ENCODE measurements at regions not wholly inside any gene's neighbourhood (a gene's known extent, or its start where the extent isn't known, plus 50 kb on each side); places are given as distances from the start of the nearest gene placed in this dataset.

GRCh38 chr3:94299716-94300115, 236.9 kb downstream of the NSUN3 start:
- no peaks in the 10 kb centered on the region for H3K27me3 ChIP-seq (ENCODE audit: low read length)
- no peaks in the 10 kb centered on the region for H3K9me3 ChIP-seq (ENCODE audit: low read length)
- no peak overlapping the region for H3K4me2 ChIP-seq (ENCODE audit: low read length)
- no peak overlapping the region for H3K9ac ChIP-seq (ENCODE audit: low read length)
- no peaks in the 10 kb centered on the region for H3K9me2 ChIP-seq (replicated peaks; ENCODE audit: low read length)
- DNase-seq (no peak), ATAC-seq (no peak)
- H3F3A ChIP-seq (ENCODE audit: low read length, unreplicated experiment) = no peaks in the 10 kb centered on the region
- no peaks in the 10 kb centered on the region for H3K4me1 ChIP-seq (ENCODE audit: insufficient read depth, low read length)
- ChIA-PET CTCF (no interaction called here), POLR2A (ENCODE audit: unreplicated experiment) (no interaction called here)
- H3K27ac ChIP-seq (ENCODE audit: low read length) = no peak overlapping the region
- no peak overlapping the region for H3K4me3 ChIP-seq (ENCODE audit: low read length)
- no peaks in the 10 kb centered on the region for H3K36me3 ChIP-seq (ENCODE audit: low read depth, low read length)
- H3K79me2 ChIP-seq (ENCODE audit: low read length) = no peaks in the 10 kb centered on the region
- TF ChIP-seq EZH2phosphoT487 (IDR thresholded peaks at IDR 0.05; ENCODE audit: borderline replicate concordance, low read length) (no peak), EZH2 (IDR thresholded peaks at IDR 0.05; ENCODE audit: low read length, unreplicated experiment) (no peak), CTCF (conservative IDR thresholded peaks at IDR 0.05; ENCODE audit: low read depth, low read length) (no peak)
- intact Hi-C loops (cut with micrococcal nuclease) = no loop called here
- H4K20me1 ChIP-seq (ENCODE audit: low read length) = no peaks in the 10 kb centered on the region
- H2AFZ ChIP-seq (ENCODE audit: low read length) = no peak overlapping the region
- no TSS peak for BruUV-seq (replicated peaks)

GRCh38 chr3:94301366-94301765, 238.5 kb downstream of the NSUN3 start:
- Histone ChIP-seq H3K9me3 (ENCODE audit: low read length) (no peaks in the 10 kb centered on the region), H3K4me3 (ENCODE audit: low read length) (no peak overlapping the region), H3K4me2 (ENCODE audit: low read length) (no peak overlapping the region), H3K36me3 (ENCODE audit: low read depth, low read length) (no peaks in the 10 kb centered on the region), H4K20me1 (ENCODE audit: low read length) (no peaks in the 10 kb centered on the region), H3K79me2 (ENCODE audit: low read length) (no peaks in the 10 kb centered on the region), H3K27ac (ENCODE audit: low read length) (no peak overlapping the region), H3K4me1 (ENCODE audit: insufficient read depth, low read length) (no peaks in the 10 kb centered on the region), H3K27me3 (ENCODE audit: low read length) (no peaks in the 10 kb centered on the region), H3K9me2 (replicated peaks; ENCODE audit: low read length) (no peaks in the 10 kb centered on the region), H3K9ac (ENCODE audit: low read length) (no peak overlapping the region), H3F3A (ENCODE audit: low read length, unreplicated experiment) (no peaks in the 10 kb centered on the region), H2AFZ (ENCODE audit: low read length) (no peak overlapping the region)
- CTCF ChIA-PET = interaction anchor here (1.3 kb wide), 1 partner anchor 11 kb away, joined by 3 read pairs; no protein-coding TSS in a partner anchor
- TF ChIP-seq CTCF (conservative IDR thresholded peaks at IDR 0.05; ENCODE audit: low read depth, low read length) = no peak
- TF ChIP-seq EZH2phosphoT487 (IDR thresholded peaks at IDR 0.05; ENCODE audit: borderline replicate concordance, low read length) = no peak
- no TSS peak for BruUV-seq (replicated peaks)
- DNase-seq (no peak), ATAC-seq (peak; percentile 39; the same call in 1 of the 2 replicates)
- intact Hi-C loops (cut with micrococcal nuclease) = no loop called here
- POLR2A ChIA-PET (ENCODE audit: unreplicated experiment) = no interaction called here

GRCh38 chr3:94303266-94303665, 240.4 kb downstream of the NSUN3 start:
- CTCF ChIA-PET = no interaction called here
- no peak overlapping the region for H3K9ac ChIP-seq (ENCODE audit: low read length)
- POLR2A ChIA-PET (ENCODE audit: unreplicated experiment) = no interaction called here
- H3K27me3 ChIP-seq (ENCODE audit: low read length) = no peaks in the 10 kb centered on the region
- ATAC-seq = no peak
- H3F3A ChIP-seq (ENCODE audit: low read length, unreplicated experiment) = no peaks in the 10 kb centered on the region
- TF ChIP-seq EZH2 (IDR thresholded peaks at IDR 0.05; ENCODE audit: low read length, unreplicated experiment) = no peak
- no peak for TF ChIP-seq EZH2phosphoT487 (IDR thresholded peaks at IDR 0.05; ENCODE audit: borderline replicate concordance, low read length)
- TF ChIP-seq CTCF (conservative IDR thresholded peaks at IDR 0.05; ENCODE audit: low read depth, low read length) = no peak
- no peaks in the 10 kb centered on the region for H3K79me2 ChIP-seq (ENCODE audit: low read length)
- H2AFZ ChIP-seq (ENCODE audit: low read length) = no peak overlapping the region
- intact Hi-C loops (cut with micrococcal nuclease) = no loop called here
- H3K4me2 ChIP-seq (ENCODE audit: low read length) = no peak overlapping the region
- BruUV-seq (replicated peaks) = no TSS peak
- no peaks in the 10 kb centered on the region for H3K9me3 ChIP-seq (ENCODE audit: low read length)
- no peaks in the 10 kb centered on the region for H3K4me1 ChIP-seq (ENCODE audit: insufficient read depth, low read length)
- H3K36me3 ChIP-seq (ENCODE audit: low read depth, low read length) = no peaks in the 10 kb centered on the region
- no peaks in the 10 kb centered on the region for H4K20me1 ChIP-seq (ENCODE audit: low read length)
- DNase-seq = no peak
- H3K9me2 ChIP-seq (replicated peaks; ENCODE audit: low read length) = no peaks in the 10 kb centered on the region
- no peak overlapping the region for H3K4me3 ChIP-seq (ENCODE audit: low read length)
- H3K27ac ChIP-seq (ENCODE audit: low read length) = no peak overlapping the region

All from PC-3 (cell line).